SW480 (cell line): ENCODE measurements at regions not wholly inside any gene's neighbourhood (a gene's known extent, or its start where the extent isn't known, plus 50 kb on each side); places are given as distances from the start of the nearest gene placed in this dataset.
"Not testable (repeated sequence)": the region's sequence is repeated elsewhere in the genome, so short reads cannot be mapped to it uniquely, and the experiment has no call there.

Experiments
- DNase-seq: peaks from one replicate; pipeline ENCODE4 v3.0.0-alpha.2; 2016; ENCODE audit warnings: low spot score

DNA sequence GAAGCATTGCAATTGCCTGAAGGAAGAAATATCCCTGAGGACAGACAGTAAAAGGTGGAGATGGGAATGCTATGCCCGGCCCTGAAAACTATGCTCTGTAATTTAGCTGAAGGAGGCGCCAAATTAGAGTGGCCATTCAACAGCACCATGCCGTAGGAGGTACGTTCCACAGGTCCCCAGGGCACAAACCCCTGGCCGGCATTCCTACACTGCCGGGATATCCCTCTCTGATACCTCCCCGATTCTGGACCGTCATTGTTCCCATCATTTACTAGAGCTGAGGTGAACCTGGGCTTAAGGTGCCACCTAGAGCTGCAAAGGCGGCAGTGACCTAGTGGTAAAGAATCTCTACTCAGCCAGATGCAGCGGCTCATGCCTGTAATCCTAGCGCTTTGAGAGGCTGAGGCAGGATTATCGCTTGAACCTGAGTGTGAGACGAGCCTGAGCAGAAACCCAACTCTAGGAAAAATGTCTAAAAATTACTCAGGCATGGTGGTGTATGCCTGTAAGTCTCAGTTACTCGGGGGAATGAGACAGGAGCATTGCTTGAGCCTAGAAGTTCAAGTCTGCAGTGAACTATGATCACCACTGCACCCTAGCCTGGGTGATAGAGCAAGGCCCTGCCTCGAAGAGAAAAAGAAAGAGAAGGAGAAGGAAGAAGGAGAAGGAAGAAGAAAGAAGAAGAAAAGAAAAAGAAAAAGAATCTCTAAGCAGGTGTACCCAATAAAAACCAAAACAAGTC lies 53.0 kb upstream of the TNKS2 start:
- DNase-seq: peak; percentile 29

DNA sequence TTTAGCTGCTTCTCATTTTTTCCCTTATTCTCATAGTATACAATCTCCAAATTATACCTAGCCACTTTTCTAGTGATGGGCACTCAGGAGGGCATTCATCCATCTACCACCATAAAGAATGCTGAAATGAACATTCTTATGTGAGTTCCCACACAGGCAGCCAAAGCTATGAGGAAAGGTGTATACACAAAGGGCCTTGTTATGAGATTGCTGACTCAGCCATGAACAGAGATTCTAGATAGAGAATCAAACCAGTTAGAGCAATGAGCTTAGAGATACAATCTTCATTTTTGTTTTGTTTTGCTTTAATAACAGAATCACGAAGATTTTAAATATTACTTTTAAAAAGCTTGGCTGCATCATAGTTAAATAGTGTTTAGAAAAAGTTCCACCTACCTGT lies 54.8 kb upstream of the TNKS2 start:
- DNase-seq: no peak

DNA sequence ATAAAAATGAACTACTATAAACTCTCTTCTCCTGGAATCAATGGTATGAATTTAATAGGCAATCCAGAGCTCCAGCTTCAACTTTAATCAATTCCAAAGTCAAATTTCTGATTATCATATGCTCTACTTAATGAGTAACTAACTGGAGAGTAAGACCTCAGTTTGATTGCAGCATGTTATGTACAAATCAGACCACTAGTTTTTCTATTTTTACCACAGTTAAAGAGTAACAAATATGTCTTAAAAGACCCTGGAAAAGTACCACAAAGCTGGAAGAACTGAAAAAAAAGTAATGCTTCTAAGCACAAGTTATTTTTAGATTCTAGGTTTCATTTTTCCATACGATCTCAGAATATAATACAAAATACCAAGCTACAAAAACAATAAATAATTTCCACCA lies 56.0 kb upstream of the TNKS2 start:
- no peak for DNase-seq

DNA sequence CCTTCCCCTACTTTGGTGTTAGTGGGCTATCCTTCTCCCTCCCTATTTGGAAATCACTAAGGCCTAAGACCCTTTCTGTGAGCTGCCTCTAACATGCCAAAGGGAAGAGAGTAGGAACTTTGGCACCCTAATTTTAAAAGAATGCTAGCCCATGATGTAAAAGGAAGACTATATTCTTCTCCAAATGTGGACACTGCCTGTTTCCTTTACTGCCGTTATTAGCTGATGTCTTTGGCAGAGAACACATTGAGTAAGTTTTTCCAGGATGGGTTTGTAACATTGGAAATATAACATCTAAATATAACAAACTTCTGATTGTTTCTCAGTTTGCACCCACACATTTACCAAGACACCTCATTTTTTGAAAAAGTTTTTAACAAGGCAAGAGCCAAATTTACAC lies 56.9 kb upstream of the TNKS2 start:
- no peak for DNase-seq

DNA sequence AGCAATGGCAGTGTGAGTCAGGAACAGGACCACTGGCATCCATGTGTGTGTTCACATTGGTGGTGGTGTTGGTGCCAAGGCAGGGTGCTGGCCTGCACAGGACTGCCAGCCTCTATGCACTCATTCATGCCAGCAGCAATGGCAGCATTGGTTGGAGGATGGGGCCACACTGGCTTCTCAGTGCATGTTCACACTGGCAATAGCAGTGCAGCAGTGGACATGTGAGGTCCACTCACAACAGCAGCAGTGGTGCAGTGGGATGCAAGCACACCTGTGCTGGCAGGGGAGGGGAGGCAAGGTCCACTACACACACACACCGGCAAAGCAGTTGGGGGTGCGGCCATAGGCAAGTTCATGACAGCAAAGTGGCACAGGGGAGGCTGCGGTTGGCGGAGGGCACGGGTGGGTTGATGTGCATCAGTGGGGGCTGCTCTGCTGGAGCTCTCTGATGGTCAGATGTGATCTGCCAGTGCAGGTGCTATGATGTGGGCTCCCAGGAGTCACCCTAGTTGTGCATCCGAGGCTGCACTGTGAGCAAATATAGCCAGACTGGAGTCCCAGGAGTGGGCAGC lies 57.8 kb upstream of the TNKS2 start:
- DNase-seq: no peak

DNA sequence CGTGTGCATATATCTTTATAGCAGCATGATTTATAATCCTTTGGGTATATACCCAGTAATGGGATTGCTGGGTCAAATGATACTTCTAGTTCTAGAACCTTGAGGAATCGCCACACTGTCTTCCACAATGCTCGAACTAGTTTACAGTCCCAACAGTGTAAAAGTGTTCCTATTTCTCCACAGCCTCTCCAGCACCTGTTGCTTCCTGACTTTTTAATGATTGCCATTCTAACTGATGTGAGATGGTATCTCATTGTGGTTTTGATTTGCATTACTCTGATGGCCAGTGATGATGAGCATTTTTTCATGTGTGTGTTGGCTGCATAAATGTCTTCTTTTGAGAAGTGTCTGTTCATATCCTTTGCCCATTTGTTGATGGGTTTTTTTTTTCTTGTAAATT lies 66.0 kb upstream of the TNKS2 start:
- DNase-seq: not testable (repeated sequence)

DNA sequence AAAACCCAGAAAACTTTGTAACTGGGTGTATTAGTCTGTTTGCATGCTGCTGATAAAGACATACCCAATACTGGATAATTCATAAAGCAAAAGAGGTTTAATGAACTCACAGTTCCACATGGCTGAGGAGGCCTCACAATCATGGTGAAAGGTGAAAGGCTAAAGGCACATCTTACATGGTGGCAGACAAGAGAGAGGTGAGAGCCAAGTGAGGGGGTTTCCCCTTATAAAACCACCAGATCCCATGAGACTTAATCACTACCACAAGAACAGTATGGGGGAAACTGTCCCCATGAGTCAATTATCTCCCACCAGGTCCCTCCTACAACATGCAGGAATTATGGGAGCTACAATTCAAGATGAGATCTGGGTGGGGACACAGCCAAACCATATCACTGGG lies 68.9 kb upstream of the TNKS2 start:
- DNase-seq: not testable (repeated sequence)

DNA sequence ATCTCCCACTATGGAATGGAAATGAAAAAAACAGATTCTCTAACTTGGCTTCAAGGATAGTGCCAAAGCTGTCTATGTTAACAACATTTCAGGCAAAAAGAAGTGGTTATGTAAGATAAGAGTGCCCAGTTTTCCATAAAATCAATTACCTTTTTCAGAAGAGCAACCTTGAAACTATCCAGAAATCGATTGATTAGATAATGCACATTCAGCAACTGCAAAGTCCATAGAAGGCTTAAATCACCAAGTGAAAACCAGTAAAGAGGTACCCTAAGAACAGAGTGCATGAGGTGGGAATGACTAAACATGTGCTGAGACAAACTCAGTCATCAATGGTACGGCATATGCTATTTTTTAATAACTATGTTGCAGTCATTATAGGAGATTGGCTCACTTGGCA lies 71.9 kb upstream of the TNKS2 start:
- no peak for DNase-seq

DNA sequence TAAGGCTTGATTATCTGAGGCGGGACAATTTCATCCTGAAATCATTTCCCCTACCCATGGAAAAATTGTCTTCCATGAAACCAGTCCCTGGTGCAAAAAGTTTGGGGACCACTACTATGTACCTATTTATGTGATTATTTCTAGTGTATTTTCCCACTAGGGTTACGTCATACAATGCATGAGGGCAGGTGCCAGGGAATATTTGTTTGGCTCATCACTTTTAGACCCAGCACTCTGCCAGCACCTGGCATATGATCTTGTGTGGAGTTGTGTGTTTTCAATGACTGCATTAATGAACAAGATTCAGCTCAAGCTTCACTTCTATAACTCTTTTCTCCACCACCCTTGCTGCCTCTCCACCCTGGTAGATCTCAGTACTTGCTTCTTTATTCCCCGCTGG lies 73.3 kb upstream of the TNKS2 start:
- DNase-seq: no peak

DNA sequence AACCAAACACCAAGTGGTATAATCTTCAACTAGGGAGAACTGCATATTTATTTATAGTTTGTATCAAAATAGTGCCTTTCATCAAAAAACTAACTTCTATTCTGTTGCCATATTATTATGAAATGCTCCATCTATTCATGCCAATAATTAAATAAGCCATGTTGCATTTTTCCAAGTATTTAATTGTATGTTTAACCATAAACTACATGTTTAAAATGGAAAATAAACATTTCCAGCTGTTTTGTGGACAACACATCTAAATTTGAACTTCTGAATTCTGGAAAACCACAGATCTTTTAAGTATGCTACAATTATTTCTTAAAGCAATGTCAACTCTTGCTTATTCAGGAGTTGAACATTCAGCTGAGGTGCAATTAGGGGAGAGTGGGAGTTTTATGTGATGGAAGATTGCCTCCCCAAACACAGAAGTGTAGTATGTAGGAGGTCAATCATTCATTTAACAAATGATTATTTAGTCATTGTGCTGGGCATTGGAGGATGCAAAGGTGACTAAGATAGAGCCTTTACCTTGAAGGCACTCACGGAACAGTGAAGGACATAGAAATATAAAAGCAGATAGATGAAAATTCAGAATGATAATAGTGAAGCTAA lies 80.7 kb upstream of the PPP1R3C start:
- DNase-seq: no peak

DNA sequence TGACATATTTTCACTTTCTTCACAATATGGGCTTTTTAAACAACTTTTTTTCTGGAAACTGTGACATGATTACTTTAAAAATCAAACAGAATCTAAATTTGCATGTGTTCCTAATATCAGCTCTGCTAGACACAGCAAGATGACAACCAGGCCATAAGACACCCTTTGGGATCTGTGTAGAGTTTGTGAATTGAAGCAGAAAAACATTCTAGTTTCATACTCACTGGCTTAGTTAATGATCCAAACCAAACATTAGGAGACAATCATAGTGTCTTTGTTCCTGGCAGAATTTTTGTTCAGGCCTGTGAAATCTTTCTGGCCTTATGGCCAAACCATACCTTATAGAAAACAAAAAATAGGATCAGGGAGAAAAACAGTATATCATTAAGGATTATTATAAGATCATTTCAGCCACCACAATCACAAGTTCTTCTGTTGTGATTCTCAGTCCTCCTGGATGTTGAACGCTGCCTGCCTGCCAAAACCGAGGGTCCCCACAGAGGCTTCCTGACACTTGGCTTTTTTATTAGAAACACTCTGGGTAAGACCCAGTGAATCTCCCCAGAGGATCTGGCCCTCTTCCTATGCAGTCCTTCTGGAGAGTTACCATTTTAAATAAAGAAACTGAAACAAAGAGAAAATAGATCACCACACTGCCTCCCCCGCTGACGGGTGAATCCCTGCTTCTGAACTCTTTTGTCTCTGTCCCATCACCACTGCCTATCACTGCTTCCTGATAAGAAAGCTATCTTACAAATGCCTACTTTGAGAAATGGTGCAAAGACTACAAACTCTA lies 79.2 kb upstream of the PPP1R3C start:
- DNase-seq: no peak

DNA sequence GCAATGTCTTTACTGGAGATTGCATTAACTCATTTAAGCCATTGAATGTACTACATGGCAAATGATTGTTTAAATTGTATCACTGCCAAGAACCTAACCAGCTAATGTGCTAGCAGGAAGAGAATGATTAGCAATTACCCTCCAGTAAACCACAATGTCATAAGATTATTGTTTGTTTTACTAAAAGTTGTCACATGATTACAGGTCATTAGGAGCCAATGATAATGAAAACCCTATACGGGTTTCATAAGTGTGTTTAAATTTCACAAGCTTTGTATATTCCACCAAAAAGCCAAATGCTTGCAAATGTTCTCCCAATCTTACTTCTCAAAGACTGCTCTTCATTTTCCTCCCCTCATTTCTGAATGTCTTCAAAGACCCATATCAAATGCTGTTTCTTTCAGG lies 76.5 kb upstream of the PPP1R3C start:
- peak; percentile 14 for DNase-seq

DNA sequence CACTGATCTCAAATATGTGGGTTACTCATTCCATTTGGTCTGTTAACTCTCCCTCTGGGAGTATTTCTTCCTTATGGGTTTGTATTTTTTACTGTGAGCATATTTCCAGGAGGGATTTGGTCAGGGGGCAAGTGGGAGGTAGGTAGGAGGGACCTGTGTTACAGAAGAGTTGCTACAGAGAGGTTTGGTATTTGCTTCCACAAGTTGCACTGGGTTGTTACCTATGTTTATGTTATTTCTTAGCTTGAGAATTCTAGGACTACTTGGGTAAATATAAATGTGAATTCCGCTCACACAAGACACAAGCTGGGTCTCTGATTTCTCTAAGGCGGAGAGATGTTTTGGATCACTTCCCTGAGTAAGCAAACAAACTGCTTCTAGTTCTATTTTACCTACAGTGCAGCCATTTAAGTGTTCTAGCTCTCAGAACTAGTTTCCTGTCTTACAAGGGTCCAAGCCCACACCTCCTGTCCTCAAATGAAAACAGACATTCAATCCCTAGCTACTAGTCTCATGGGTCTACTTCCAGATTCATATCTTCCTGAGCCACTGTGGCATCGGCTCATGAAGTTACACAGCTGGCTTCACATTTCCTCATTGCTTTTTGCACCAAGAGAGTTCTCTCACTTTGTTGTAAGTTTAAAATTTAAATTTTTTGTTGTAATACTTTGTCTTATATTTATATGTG lies 75.4 kb upstream of the PPP1R3C start:
- DNase-seq: no peak

DNA sequence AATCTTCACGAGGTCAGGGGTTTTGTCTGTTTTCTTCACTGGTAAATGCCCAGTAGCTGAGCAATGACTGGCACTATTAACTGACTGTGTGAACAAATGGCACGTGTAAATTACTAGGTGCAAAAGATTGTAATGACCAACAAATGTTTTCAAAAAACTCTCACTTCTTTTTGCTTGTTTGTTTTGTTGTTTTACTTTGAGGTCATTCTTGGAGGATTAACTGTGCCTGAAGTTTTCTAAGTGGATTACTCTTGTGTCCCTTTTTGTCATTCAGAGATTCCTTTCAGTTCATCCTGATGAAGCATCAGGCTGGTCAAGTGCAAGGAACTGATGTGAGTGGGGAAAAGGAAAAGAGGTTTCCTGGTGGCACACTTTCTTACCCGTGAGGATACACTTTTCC lies 74.4 kb upstream of the PPP1R3C start:
- DNase-seq: no peak

DNA sequence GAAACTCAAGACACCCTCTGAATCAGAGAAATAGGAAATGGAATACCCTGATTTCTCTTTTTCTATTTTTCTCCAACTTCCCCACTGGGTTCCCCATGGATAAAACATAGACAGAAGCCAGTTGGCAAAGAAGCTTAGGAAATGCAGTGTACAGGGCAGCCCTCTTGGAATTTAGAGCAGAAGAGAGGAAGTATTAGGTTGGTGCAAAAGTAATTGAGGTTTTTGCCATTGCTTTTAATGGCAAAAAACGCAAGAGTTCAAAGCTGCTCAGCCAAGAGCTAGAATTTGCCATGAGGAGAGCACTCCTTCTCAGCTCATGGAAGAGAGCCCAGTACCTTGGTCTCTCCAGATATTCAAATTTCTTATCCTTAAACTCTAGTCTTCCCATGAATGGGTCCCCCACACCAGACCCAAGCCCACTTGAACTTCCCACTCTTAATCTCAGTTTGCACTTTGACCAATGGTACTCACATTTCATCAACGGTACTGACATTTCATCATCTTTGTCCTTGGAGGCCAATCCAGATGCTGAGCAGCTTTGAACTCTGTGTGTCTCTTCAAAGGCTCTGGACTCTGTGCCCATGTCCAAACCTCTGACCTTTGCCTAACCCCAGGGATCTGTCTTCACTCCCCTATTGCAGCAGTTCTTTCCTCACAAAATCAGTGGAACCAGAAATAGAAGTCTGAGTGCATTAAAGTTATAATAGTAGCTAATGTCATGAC lies 73.2 kb upstream of the PPP1R3C start:
- DNase-seq: no peak

DNA sequence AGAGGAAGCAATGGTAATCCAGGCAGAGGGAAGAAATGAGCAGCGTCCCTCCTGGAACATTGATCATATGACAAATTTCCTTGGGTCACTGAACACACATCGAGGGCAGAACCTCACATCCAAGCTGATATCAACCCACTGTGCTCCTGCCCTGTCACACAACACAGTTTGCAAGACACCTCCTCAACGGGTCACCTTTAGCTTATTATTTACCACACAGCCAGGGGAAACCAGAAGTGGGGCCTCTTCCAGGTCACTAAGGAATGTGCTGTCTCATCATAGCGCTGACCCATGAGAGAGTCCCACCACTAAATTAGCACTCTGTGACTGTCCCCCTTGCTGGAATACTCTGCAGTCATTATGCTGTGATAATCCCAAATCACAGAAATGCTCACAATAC lies 69.7 kb upstream of the PPP1R3C start:
- no peak for DNase-seq

DNA sequence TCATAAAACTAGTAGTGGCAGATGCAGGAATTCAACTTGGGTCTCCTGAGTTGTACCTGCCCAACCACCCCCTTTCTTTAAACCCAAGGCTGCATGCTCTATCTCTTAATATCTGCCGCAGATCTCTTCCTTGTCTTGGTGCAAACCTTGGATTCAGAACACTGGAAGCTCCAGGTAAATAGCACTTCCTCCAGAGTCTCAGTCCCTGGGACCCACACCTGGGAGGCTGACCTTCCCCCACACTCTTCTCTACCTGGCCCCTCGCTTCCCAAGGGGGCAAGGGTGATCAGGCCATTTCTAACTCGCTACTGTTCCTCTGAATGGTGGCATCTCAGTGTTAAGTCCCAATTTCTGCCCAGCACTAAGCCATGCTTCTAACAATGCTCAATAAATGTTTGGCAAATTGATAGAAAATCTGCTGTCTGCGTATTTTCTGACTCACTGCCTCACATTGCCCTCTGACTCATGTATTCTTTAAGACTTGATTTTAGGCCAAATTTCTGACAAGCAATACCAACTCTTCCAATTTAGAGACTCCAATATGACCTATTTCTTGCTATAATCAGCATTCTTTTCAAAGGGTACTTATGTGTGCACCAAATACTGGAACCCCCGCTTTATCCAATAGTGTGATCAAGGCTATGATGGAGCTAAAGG lies 68.0 kb upstream of the PPP1R3C start:
- DNase-seq: no peak

DNA sequence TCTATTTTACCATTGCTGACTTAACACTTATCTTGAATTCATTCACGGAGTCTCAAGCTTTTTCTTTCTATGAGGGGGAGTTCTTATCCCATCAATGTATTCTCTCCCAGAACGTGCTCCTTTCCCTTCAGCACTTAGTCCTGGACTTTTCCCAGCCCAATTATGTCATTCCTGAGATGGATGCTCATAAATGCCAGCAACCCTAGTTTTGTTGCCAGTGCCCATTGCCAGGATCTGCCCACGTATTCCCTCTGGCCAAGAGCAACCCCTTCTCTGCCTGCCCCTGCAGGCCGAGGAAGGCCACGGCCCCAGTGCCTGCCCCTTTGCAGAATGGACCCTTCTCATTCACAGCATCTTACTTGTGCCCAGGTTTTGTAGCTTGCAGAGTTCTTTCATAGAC lies 67.4 kb upstream of the PPP1R3C start:
- DNase-seq: no peak

DNA sequence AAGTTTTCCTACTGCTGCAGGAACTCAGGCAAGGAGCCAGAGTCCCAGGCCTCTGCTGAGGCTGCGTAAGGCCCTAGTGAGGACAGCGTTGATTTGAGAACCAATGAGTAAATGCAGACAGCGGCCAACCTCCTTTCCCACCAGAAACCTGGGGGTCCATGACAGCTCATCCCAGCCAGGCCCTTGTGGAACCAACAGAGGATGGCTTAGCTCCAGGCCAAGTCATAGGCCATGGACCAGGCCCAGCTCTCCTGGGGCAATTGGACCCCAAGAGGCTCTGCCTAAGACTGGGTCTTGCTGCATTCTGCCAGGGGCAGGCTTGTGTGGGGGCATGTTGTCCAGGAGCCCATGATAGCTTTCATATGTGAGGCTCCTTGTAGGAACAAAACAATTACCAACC lies 65.4 kb upstream of the PPP1R3C start:
- no peak for DNase-seq

DNA sequence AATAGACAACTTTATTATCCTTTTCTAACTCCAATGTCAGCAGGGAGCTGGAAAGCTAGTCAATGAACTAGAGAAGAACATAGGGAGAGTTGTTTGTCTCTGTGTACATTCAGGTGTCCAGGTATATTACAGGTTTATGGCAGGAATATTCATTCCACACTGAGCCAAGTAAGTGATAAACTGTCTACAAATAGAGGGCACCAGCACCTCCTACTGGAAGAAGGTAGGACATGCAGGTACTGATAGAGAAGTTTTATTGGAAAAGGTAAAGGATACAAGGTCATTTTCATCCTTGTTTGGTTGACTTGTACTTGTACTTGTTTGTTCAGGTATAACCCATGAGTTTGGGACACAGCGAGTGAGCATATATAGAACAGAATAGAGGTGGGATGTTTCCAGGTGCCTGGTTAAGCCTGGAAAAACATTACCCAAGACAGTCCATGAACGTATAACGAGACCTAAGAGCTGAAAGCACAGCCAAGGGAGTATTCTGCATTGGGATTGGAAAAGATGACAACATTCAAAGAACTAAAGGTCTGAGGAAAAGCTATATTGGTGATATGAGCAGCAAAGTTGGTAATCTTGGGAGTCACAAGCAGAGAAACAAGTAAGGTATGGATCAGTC lies 61.4 kb upstream of the PPP1R3C start:
- DNase-seq: peak; percentile 42

DNA sequence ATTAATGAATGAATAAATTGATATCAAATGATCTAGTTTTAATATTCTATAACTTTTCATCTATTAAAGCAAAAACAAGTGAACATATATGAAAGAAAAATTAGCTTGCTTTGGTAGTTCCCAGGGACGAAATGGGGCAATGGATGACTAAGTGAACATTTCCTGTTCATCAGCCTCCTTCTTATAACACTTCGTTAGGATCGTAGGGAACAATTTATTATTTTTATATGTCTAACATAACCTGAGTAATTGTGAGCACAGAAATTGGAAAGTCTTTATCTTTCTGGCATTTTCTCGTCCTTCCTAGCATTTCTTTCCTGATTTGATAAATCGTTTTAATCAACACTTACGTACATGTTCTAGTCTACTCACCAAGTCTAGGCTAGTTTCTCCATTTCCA lies 59.1 kb upstream of the PPP1R3C start:
- DNase-seq: no peak
